NCI-H187 (cell line): ENCODE measurements at regions not wholly inside any gene's neighbourhood (a gene's known extent, or its start where the extent isn't known, plus 50 kb on each side); places are given as distances from the start of the nearest gene placed in this dataset.

Source experiments
- DNase-seq, 2 experiments: peaks; one replicate each; lab custom pipeline; 2025; lab: John Stamatoyannopoulos, UW

GRCh38 chr20:48571949-48572847, 255.6 kb downstream of the PREX1 start:
- DNase-seq, result no peak

DNA sequence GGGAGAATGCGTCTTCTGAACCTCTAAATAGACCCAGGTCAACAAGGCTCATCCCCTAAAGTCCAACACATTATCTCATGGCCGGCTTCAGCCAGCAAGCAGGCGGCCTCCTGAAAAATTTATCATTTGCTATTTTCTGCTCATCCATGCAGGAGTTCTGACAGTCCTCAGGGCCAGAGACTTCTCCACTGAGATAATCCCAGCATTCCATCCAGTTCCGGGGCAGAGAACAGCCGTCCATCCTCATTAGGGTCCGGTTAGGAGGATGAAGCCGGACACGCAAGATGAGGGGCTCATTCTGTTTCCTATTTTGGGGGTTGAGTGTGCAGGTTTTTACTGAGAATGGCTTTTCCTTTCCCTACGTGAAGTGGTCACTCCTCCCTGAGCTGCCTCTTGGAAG, 258.1 kb downstream of the PREX1 start:
- DNase-seq, result no peak

GRCh38 chr20:48568520-48568919, 259.3 kb downstream of the PREX1 start:
- no peak for DNase-seq

GRCh38 chr20:48567145-48567544, 260.7 kb downstream of the PREX1 start:
- DNase-seq, result no peak

- no peak for DNase-seq
Measured at GRCh38 chr20:48564982-48565539, 262.7 kb downstream of the PREX1 start.

- no peak for DNase-seq
Measured at GRCh38 chr20:48563191-48563870, 264.5 kb downstream of the PREX1 start.

- no peak for DNase-seq
Measured at GRCh38 chr20:48562586-48563116, 265.1 kb downstream of the PREX1 start.

- DNase-seq, result no peak
Measured at GRCh38 chr20:48558906-48559305, 268.9 kb downstream of the PREX1 start.

DNA sequence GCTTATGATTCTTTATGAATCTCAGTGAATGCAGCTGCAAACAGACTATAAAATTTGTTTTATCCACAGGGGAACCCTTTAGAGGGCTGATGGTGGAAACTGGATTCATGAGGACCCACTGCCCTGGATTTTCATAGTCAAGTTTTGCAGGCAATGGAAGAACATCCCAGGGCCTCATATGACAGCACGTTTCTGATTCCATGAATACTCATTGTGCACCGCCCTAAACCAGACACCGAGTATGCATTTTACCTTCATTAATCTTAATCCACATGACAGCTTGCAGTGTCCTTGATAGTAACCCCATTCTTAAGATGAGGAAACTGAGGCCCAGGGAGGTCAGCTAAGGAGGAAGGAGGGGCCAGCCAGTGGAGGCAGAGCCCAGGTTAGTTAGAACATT, 270.4 kb downstream of the PREX1 start:
- DNase-seq, result no peak

DNA sequence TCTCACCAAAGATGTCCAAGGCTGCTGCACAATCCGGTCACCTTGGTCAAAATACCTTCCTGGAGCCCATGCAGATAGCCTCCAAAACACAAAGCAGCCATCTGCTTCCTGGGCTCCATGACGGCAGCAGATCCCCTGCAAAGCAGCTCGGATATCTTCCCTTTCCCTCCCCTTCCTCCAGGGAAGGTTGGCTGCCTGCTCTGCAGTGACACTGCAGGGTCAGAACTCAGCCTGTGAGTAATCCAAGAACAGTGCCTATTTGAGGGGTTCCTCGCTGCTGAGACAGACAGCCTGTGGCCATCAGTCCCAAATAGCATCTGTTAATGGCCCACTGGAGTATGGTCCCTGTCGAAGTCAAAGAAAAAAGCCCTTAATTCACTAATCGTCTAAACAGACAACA, 270.8 kb downstream of the PREX1 start:
- DNase-seq, result no peak

DNA sequence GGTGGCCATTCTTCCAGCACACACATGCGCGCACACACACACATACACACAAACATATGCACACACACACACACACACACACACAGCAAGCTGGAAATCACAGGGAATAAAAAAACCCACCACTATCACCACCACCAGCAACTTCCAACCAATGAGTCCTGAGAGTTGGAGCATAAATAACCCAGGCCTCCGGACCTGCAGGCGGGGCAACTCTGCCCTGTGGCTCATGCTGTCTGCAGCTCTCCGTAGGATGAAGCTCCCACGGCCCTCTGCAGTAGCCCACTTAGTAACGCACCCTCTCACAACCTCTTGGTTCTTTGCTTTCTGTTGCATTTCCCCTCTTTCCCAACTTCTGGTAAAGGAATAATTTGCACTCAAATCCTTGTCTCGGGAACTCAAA, 275.2 kb downstream of the PREX1 start:
- no peak for DNase-seq

GRCh38 chr20:48550814-48551213, 277.0 kb downstream of the PREX1 start:
- no peak for DNase-seq

GRCh38 chr20:48547664-48548063, 280.1 kb downstream of the PREX1 start:
- no peak for DNase-seq

DNA sequence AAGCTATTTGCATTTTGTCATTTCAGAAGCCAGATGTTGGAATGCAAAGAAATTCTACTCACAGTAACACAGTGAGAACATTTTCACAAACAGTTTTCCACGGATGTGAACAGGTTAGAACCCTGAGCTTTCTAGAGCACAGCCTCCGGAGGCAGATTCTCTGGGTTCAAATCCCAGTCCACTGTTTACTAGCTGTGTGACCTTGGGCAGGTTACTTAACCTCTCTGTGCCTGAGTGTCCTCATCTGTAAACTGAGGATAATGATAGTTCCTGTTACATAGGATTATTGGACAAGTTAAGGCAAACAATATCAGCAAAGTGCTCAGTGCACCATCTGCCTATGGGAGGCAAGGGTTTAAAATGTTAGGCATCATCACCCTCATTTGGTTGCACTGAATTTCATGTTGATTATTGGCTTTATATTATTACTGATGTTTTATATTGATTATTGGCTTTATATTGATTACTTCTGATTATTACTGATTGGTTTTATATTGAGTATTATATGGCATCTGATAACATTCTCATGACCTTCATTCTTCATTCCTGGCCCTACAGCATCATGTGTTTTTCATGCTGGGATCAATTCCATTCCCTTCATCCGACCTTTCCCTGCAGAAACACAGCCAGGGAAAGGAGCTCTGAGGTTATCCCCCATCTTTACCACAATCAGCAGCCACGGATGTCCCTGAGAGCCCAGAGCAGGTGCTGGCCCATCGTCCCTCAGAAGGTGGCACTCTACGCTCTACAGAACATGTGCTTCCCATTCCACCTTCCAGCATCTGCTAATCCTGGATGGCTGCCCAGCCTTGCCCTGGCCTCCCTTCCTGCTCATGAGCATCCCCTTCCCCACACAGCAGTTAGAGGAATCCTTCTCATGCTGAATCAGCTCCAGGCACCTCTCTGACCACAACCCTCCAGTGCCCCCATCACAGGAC, 283.1 kb downstream of the PREX1 start:
- DNase-seq, result no peak

- DNase-seq, result no peak
Measured at GRCh38 chr20:48541581-48542071, 286.2 kb downstream of the PREX1 start.

DNA sequence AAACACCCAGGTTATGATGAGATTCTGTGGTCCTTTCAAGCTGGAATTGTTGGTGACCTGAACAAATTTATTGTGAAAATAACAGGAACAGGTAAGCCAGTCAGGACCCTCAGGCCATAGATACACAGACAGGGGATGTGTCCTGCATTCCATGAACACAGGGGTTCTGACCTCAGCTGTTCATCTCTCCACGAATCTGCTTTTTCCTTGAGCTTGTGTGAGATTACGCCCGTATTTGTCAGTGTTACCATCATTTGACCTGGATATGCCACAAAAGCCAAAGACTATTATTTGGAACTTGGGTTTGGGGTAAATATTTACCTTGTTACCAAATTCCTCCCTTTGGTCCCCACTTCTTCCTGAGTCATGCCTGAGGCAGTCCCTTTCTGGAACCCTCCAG, 288.9 kb downstream of the PREX1 start:
- no peak for DNase-seq

- DNase-seq, result no peak
Measured at GRCh38 chr20:48538058-48538825, 289.6 kb downstream of the PREX1 start.

DNA sequence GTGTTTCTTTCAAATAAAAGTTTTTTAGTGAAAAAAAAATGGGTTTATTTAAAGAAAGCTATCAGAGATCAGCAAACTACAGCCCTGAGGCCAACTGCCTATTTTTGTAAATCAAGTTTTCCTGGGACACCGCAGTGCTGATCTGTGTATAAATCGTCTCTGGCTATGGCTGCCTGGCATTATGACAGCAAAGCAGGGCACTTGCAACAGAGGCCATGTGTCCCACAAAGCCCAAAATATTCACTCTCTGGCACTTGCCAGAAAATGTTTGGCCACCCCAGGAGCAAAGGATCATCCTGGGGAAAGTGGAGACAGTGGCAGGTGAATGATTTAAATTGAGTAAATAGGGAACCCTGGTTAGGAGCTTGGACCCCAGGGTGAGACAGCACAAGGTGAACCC, 291.6 kb downstream of the PREX1 start:
- DNase-seq, result no peak

GRCh38 chr20:48535556-48535955, 292.2 kb downstream of the PREX1 start:
- DNase-seq, result no peak

DNA sequence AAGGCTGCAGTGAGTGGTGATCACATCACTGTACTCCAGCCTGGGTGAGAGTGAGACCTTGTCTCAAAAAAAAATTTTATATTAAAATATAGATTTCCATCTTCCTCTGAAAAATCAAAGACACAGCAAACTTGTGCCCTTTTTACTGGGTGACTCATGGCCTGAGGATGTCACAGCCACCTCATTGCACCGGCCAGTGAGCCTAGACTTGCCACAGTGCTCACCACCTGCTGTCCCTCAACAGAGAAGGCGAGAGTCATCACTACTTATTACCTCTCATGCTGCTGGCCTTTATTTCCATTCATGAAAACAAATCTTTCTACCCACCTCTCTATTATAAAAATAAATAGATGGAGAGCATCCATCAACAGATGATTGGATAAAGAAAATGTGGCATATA, 295.8 kb downstream of the PREX1 start:
- DNase-seq, result no peak

DNA sequence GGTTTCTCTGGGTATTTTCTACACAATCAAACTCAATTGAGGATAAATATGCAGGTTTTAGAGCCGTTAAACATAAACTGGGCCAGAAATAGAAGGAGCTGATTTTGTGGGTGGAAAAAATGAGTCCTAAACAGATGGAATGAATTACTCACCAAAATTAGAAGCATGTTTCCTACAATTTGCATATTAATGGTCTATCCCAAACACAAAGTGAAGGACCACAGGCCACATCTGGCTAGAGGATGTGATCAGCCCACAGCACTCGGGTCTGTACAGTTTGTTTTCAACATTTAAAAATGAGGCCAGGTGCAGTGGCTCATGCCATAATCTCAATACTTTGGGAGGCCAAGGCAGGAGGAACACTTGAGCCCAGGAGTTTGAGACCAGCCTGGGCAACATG, 296.3 kb downstream of the PREX1 start:
- no peak for DNase-seq
